Neural cell (in vitro differentiated cells): ENCODE measurements at regions not wholly inside any gene's neighbourhood (a gene's known extent, or its start where the extent isn't known, plus 50 kb on each side); places are given as distances from the start of the nearest gene placed in this dataset.

ENCODE experiments used
- H2AFZ ChIP-seq: fragments of 200-600, 300-800 bp; sonication (generic), shearing (Covaris generic); 2 replicates; pipeline ENCODE4 v1.6.0; 2014; ENCODE audit warnings: low read depth, mild to moderate bottlenecking, antibody characterized with exemption, low read length, moderate library complexity
- H3F3A ChIP-seq: fragments of 200-600 bp; shearing (Covaris generic); 2 replicates; pipeline ENCODE4 v1.6.1; 2016; ENCODE audit warnings: mild to moderate bottlenecking, moderate library complexity, mixed read lengths, antibody characterized with exemption, low read length; ENCODE audit not compliant: insufficient read depth, poor library complexity, severe bottlenecking
- H3K27ac ChIP-seq: fragments of 200-600, 300-800 bp; sonication (generic), shearing (Covaris generic); 2 replicates; pipeline ENCODE4 v1.5.1; 2014; ENCODE audit warnings: mild to moderate bottlenecking, low read length, moderate library complexity
- H3K27me3 ChIP-seq: fragments of 300-800, 200-600 bp; sonication (generic), shearing (Covaris generic); 2 replicates; pipeline ENCODE4 v1.6.0; 2014; ENCODE audit warnings: mild to moderate bottlenecking, low read depth, low read length, moderate library complexity; ENCODE audit not compliant: insufficient read depth
- H3K36me3 ChIP-seq: fragments of 300-800, 200-600 bp; sonication (generic), shearing (Covaris generic); 2 replicates; pipeline ENCODE4 v1.5.1; 2014; ENCODE audit warnings: mild to moderate bottlenecking, antibody characterized with exemption, low read length, moderate library complexity; ENCODE audit not compliant: insufficient read depth
- H3K4me2 ChIP-seq: fragments of 300-800, 200-600 bp; sonication (generic), shearing (Covaris generic); 2 replicates; pipeline ENCODE4 v1.6.0; 2014; ENCODE audit warnings: mild to moderate bottlenecking, low read length
- H3K4me3 ChIP-seq: fragments of 300-800, 200-600 bp; sonication (generic), shearing (Covaris generic); 2 replicates; pipeline ENCODE4 v1.5.1; 2014; ENCODE audit warnings: mild to moderate bottlenecking, low read length, moderate library complexity
- H3K79me2 ChIP-seq: fragments of 200-600 bp; shearing (Covaris generic); replicated peaks from 2 replicates; pipeline ENCODE4 v1.6.0; 2014; ENCODE audit warnings: mild to moderate bottlenecking, low read length, moderate library complexity; ENCODE audit not compliant: insufficient read depth
- H3K9ac ChIP-seq: fragments of 300-800, 200-600 bp; sonication (generic), shearing (Covaris generic); 2 replicates; pipeline ENCODE4 v1.6.1; 2016; ENCODE audit warnings: mild to moderate bottlenecking, low read length, mixed read lengths
- H3K9me2 ChIP-seq: fragments of 200-600 bp; shearing (Covaris generic); 2 replicates; pipeline ENCODE4 v1.6.1; 2016; ENCODE audit warnings: mild to moderate bottlenecking, low read length, mixed read lengths; ENCODE audit not compliant: insufficient read depth
- H3K9me3 ChIP-seq: fragments of 200-600, 300-800 bp; sonication (generic), shearing (Covaris generic); 2 replicates; pipeline ENCODE4 v1.6.1; 2016; ENCODE audit warnings: mild to moderate bottlenecking, mixed run types, low read length, moderate library complexity, mixed read lengths
- H4K20me1 ChIP-seq: fragments of 200-600 bp; shearing (Covaris generic); 2 replicates; pipeline ENCODE4 v1.6.1; 2016; ENCODE audit warnings: mild to moderate bottlenecking, mixed run types; ENCODE audit not compliant: insufficient read depth
- EP300 ChIP-seq: fragments of 450-650 bp; conservative IDR thresholded peaks from 2 replicates; pipeline ENCODE4 v1.6.1; 2014; ENCODE audit warnings: antibody characterized with exemption, mild to moderate bottlenecking, moderate library complexity; ENCODE audit not compliant: poor library complexity, severe bottlenecking
- EZH2 ChIP-seq: fragments of 200-600, 300-800 bp; shearing (Covaris generic), sonication (generic); IDR thresholded peaks from 2 replicates; pipeline ENCODE4 v1.6.1; 2014; ENCODE audit warnings: antibody characterized with exemption, low read length, borderline replicate concordance, mild to moderate bottlenecking; ENCODE audit not compliant: insufficient read depth, poor library complexity, severe bottlenecking
- MXI1 ChIP-seq: fragments of 450-650 bp; conservative IDR thresholded peaks from 2 replicates; pipeline ENCODE4 v1.6.1; 2014; ENCODE audit warnings: antibody characterized with exemption, mild to moderate bottlenecking; ENCODE audit not compliant: poor library complexity, severe bottlenecking
- POLR2AphosphoS5 ChIP-seq: IDR thresholded peaks from 2 replicates; pipeline ENCODE4 v1.6.1; 2012
- RAD21 ChIP-seq: fragments of 450-650 bp; conservative IDR thresholded peaks from 2 replicates; pipeline ENCODE4 v1.6.1; 2014; ENCODE audit warnings: antibody characterized with exemption, mild to moderate bottlenecking, moderate library complexity
- SMC3 ChIP-seq: fragments of 450-650 bp; conservative IDR thresholded peaks from 2 replicates; pipeline ENCODE4 v1.6.1; 2014; ENCODE audit warnings: antibody characterized with exemption, mild to moderate bottlenecking, moderate library complexity; ENCODE audit not compliant: poor library complexity
- TAF1 ChIP-seq: IDR thresholded peaks from 2 replicates; pipeline ENCODE4 v1.6.1; 2012; ENCODE audit warnings: low read depth
- TF ChIP-seq, protein P1 (sequence below): IDR thresholded peaks from 2 replicates; pipeline ENCODE4 v1.6.1; 2012; ENCODE audit warnings: borderline replicate concordance
- TF ChIP-seq, protein P2 (sequence below): fragments of 450-650 bp; IDR thresholded peaks from 2 replicates; pipeline ENCODE4 v1.5.1; 2014; ENCODE audit warnings: antibody characterized with exemption, mild to moderate bottlenecking, moderate library complexity; ENCODE audit not compliant: poor library complexity, severe bottlenecking

DNA sequence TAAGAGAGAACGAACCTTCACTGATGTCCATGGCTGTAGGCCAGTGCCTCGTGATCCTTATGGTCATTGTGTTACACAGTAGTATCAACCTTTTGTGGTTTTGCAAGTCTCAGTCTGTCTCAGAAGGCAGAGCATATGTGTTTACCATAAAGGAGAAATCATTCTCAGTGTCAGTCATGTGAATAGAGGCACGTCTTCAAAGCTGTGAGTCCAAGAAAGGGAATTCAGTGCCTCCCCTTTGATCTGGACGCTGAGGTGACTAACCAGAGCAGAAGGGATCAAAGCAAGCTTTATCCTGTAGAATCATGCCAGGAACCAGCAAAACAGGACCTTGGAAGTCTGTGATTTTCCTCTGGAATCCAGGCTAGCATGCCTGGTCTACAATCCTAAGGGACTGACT lies 433.9 kb downstream of the DNAH5 start:
- no peak overlapping the region for H3K4me2 ChIP-seq
- H4K20me1 ChIP-seq = no peaks in the 10 kb centered on the region
- TF ChIP-seq EP300 (no peak), RAD21 (no peak), EZH2 (no peak), SMC3 (no peak), MXI1 (no peak), POLR2AphosphoS5 (no peak), TAF1 (no peak)
- TF ChIP-seq, protein P1, sequence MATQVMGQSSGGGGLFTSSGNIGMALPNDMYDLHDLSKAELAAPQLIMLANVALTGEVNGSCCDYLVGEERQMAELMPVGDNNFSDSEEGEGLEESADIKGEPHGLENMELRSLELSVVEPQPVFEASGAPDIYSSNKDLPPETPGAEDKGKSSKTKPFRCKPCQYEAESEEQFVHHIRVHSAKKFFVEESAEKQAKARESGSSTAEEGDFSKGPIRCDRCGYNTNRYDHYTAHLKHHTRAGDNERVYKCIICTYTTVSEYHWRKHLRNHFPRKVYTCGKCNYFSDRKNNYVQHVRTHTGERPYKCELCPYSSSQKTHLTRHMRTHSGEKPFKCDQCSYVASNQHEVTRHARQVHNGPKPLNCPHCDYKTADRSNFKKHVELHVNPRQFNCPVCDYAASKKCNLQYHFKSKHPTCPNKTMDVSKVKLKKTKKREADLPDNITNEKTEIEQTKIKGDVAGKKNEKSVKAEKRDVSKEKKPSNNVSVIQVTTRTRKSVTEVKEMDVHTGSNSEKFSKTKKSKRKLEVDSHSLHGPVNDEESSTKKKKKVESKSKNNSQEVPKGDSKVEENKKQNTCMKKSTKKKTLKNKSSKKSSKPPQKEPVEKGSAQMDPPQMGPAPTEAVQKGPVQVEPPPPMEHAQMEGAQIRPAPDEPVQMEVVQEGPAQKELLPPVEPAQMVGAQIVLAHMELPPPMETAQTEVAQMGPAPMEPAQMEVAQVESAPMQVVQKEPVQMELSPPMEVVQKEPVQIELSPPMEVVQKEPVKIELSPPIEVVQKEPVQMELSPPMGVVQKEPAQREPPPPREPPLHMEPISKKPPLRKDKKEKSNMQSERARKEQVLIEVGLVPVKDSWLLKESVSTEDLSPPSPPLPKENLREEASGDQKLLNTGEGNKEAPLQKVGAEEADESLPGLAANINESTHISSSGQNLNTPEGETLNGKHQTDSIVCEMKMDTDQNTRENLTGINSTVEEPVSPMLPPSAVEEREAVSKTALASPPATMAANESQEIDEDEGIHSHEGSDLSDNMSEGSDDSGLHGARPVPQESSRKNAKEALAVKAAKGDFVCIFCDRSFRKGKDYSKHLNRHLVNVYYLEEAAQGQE = no peak
- TF ChIP-seq, protein P2, sequence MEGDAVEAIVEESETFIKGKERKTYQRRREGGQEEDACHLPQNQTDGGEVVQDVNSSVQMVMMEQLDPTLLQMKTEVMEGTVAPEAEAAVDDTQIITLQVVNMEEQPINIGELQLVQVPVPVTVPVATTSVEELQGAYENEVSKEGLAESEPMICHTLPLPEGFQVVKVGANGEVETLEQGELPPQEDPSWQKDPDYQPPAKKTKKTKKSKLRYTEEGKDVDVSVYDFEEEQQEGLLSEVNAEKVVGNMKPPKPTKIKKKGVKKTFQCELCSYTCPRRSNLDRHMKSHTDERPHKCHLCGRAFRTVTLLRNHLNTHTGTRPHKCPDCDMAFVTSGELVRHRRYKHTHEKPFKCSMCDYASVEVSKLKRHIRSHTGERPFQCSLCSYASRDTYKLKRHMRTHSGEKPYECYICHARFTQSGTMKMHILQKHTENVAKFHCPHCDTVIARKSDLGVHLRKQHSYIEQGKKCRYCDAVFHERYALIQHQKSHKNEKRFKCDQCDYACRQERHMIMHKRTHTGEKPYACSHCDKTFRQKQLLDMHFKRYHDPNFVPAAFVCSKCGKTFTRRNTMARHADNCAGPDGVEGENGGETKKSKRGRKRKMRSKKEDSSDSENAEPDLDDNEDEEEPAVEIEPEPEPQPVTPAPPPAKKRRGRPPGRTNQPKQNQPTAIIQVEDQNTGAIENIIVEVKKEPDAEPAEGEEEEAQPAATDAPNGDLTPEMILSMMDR = no peak

GRCh38 chr5:13508559-13508958 lies 435.9 kb downstream of the DNAH5 start:
- Histone ChIP-seq H3K9me2 (no peaks in the 10 kb centered on the region), H4K20me1 (no peaks in the 10 kb centered on the region), H3K4me2 (no peak overlapping the region), H3K4me3 (no peak overlapping the region), H3K36me3 (no peaks in the 10 kb centered on the region), H2AFZ (no peak overlapping the region), H3K27me3 (no peaks in the 10 kb centered on the region), H3K79me2 (no peaks in the 10 kb centered on the region), H3K9me3 (no peaks in the 10 kb centered on the region), H3K27ac (no peak overlapping the region), H3K9ac (no peak overlapping the region), H3F3A (no peaks in the 10 kb centered on the region)
- no peak for TF ChIP-seq MXI1
- TF ChIP-seq, protein P2 = no peak
- TF ChIP-seq EZH2 = no peak
- TF ChIP-seq, protein P1 = no peak
- TF ChIP-seq SMC3 = no peak
- TF ChIP-seq TAF1 = no peak
- no peak for TF ChIP-seq POLR2AphosphoS5
- no peak for TF ChIP-seq RAD21
- TF ChIP-seq EP300 = no peak

More for the DNA sequence above, 433.9 kb downstream of the DNAH5 start:
- H3K79me2 ChIP-seq = no peaks in the 10 kb centered on the region
- no peaks in the 10 kb centered on the region for H3K27me3 ChIP-seq
- no peaks in the 10 kb centered on the region for H3F3A ChIP-seq
- no peaks in the 10 kb centered on the region for H3K36me3 ChIP-seq
- no peak overlapping the region for H2AFZ ChIP-seq
- H3K9ac ChIP-seq = no peak overlapping the region
- H3K27ac ChIP-seq = no peak overlapping the region
- H3K4me3 ChIP-seq = no peak overlapping the region
- H3K9me3 ChIP-seq = no peaks in the 10 kb centered on the region
- H3K9me2 ChIP-seq = no peaks in the 10 kb centered on the region
